G401 (cell line): ENCODE measurements at regions not wholly inside any gene's neighbourhood (a gene's known extent, or its start where the extent isn't known, plus 50 kb on each side); places are given as distances from the start of the nearest gene placed in this dataset.

Experiments used
- DNase-seq: peaks from one replicate; pipeline ENCODE4 v3.0.0-alpha.2; 2015; ENCODE audit warnings: low spot score
- in situ Hi-C: cut with HindIII; loops from 2 replicates; pipeline ENCODE4 v1.10.0; 2016; ENCODE audit warnings: low sequenced_read_pairs, mixed read lengths

- in situ Hi-C loops, result no loop called here
Observed at GRCh38 chr10:62899311-62899710, 83.1 kb upstream of the EGR2 start.

GRCh38 chr10:62895063-62895462 lies 78.9 kb upstream of the EGR2 start:
- in situ Hi-C loops, result no loop called here
- no peak for DNase-seq

More at GRCh38 chr10:62899311-62899710, 83.1 kb upstream of the EGR2 start:
- DNase-seq, result no peak

- in situ Hi-C loops, result no loop called here
- DNase-seq, result no peak
Observed at GRCh38 chr10:62894156-62894555, 78.0 kb upstream of the EGR2 start.

- in situ Hi-C loops, result no loop called here
- no peak for DNase-seq
Observed at GRCh38 chr10:62893036-62893435, 76.9 kb upstream of the EGR2 start.

- DNase-seq, result no peak
- in situ Hi-C loops, result no loop called here
Observed at GRCh38 chr10:62890395-62890794, 74.2 kb upstream of the EGR2 start.

GRCh38 chr10:62887642-62888041 lies 71.5 kb upstream of the EGR2 start:
- no peak for DNase-seq
- in situ Hi-C loops, result no loop called here

GRCh38 chr10:62885684-62886461 lies 69.7 kb upstream of the EGR2 start:
- in situ Hi-C loops, result no loop called here
- DNase-seq, result no peak

GRCh38 chr10:62880162-62880561 lies 64.0 kb upstream of the EGR2 start:
- DNase-seq, result no peak
- in situ Hi-C loops, result no loop called here

GRCh38 chr10:62873866-62874265 lies 57.7 kb upstream of the EGR2 start:
- in situ Hi-C loops, result no loop called here
- DNase-seq, result no peak

- DNase-seq, result no peak
- in situ Hi-C loops, result no loop called here
Observed at GRCh38 chr10:62870866-62871265, 54.7 kb upstream of the EGR2 start.

GRCh38 chr10:62869958-62870357 lies 53.8 kb upstream of the EGR2 start:
- in situ Hi-C loops, result no loop called here

GRCh38 chr10:62866941-62867340 lies 50.8 kb upstream of the EGR2 start:
- in situ Hi-C loops, result no loop called here
- no peak for DNase-seq

More at GRCh38 chr10:62869958-62870357, 53.8 kb upstream of the EGR2 start:
- no peak for DNase-seq

GRCh38 chr10:62866451-62866850 lies 50.3 kb upstream of the EGR2 start:
- no peak for DNase-seq
- in situ Hi-C loops, result no loop called here
